SJCRH30 (cell line): ENCODE measurements at regions not wholly inside any gene's neighbourhood (a gene's known extent, or its start where the extent isn't known, plus 50 kb on each side); places are given as distances from the start of the nearest gene placed in this dataset.
A peak's percentile ranks its signal among the peaks of the same experiment; 100 is the strongest.

Experiments used
- DNase-seq, 2 experiments: peaks; one replicate each; pipeline ENCODE4 v3.0.0-alpha.2; 2015 to 2020
- H3K27ac ChIP-seq: fragments of 250-450 bp; sonication (Bioruptor Pico); 2 replicates; pipeline ENCODE4 v1.5.1; 2020; ENCODE audit warnings: mild to moderate bottlenecking, moderate library complexity
- H3K27me3 ChIP-seq: fragments of 250-450 bp; sonication (Bioruptor Pico); 2 replicates; pipeline ENCODE4 v1.5.1; 2020; ENCODE audit warnings: mild to moderate bottlenecking, moderate library complexity
- H3K36me3 ChIP-seq: fragments of 250-450 bp; sonication (Bioruptor Pico); 2 replicates; pipeline ENCODE4 v1.5.1; 2020; ENCODE audit warnings: mild to moderate bottlenecking, moderate library complexity
- H3K4me1 ChIP-seq: fragments of 250-450 bp; sonication (Bioruptor Pico); 2 replicates; pipeline ENCODE4 v1.5.1; 2020; ENCODE audit warnings: mild to moderate bottlenecking, moderate library complexity
- H3K4me3 ChIP-seq: fragments of 250-450 bp; sonication (Bioruptor Pico); 2 replicates; pipeline ENCODE4 v1.5.1; 2020; ENCODE audit warnings: mild to moderate bottlenecking, moderate library complexity
- H3K9me3 ChIP-seq: fragments of 250-450 bp; sonication (Bioruptor Pico); replicated peaks from 2 replicates; pipeline ENCODE4 v1.5.1; 2020; ENCODE audit warnings: mild to moderate bottlenecking, moderate library complexity

- no peaks in the 10 kb centered on the region for H3K9me3 ChIP-seq
- H3K36me3 ChIP-seq, result no peaks in the 10 kb centered on the region
- H3K4me1 ChIP-seq, result no peaks in the 10 kb centered on the region
- DNase-seq, result no peak
- no peaks in the 10 kb centered on the region for H3K27me3 ChIP-seq
- H3K27ac ChIP-seq, result no peak overlapping the region
- H3K4me3 ChIP-seq, result no peak overlapping the region
Observed at GRCh38 chr2:8021921-8022320, 659.9 kb upstream of the ID2 start.

- H3K4me1 ChIP-seq, result no peaks in the 10 kb centered on the region
- H3K27ac ChIP-seq, result no peak overlapping the region
- no peaks in the 10 kb centered on the region for H3K36me3 ChIP-seq
- no peaks in the 10 kb centered on the region for H3K9me3 ChIP-seq
- no peaks in the 10 kb centered on the region for H3K27me3 ChIP-seq
- no peak for DNase-seq
- H3K4me3 ChIP-seq, result no peak overlapping the region
Observed at GRCh38 chr2:8022908-8023640, 658.8 kb upstream of the ID2 start.

DNA sequence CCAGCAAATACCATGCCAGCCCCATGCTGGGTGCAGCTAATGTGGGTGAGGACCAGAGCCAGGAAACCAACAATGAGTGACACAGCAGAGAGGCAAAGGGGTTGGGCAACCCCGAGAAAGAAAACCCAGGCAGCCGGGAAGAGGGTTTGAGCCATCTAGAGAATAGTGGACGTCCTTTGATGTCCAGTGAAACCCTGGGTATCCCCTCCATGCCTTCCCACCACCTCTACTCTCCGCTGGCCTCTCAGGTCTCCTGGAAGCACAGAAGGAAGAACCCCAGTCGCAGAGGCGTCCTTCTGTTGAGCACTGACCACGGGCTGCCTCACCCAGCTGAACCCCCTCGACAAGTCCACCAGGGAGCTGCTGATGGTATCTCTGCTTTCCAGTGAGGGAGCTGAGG is 657.4 kb upstream of the ID2 start:
- H3K27me3 ChIP-seq, result 0 out of 2 replicates have a peak, but pooled peaks cover 2% of the 10 kb centered on the region
- H3K4me1 ChIP-seq, result no peaks in the 10 kb centered on the region
- H3K36me3 ChIP-seq, result no peaks in the 10 kb centered on the region
- DNase-seq, result no peak
- no peak overlapping the region for H3K4me3 ChIP-seq
- no peak overlapping the region for H3K27ac ChIP-seq
- H3K9me3 ChIP-seq, result no peaks in the 10 kb centered on the region

GRCh38 chr2:8026381-8026780 is 655.5 kb upstream of the ID2 start:
- no peaks in the 10 kb centered on the region for H3K4me1 ChIP-seq
- no peak overlapping the region for H3K4me3 ChIP-seq
- peaks cover 7% of the 10 kb centered on the region; the same call in 1 of the 2 replicates for H3K27me3 ChIP-seq
- no peaks in the 10 kb centered on the region for H3K36me3 ChIP-seq
- DNase-seq, result no peak
- no peaks in the 10 kb centered on the region for H3K9me3 ChIP-seq
- H3K27ac ChIP-seq, result no peak overlapping the region

- Histone ChIP-seq H3K36me3 (no peaks in the 10 kb centered on the region), H3K9me3 (no peaks in the 10 kb centered on the region), H3K4me3 (no peak overlapping the region), H3K27me3 (peaks cover 11% of the 10 kb centered on the region; the same call in 1 of the 2 replicates), H3K27ac (no peak overlapping the region), H3K4me1 (no peaks in the 10 kb centered on the region)
- DNase-seq, result no peak
Observed at GRCh38 chr2:8027387-8027786, 654.5 kb upstream of the ID2 start.

GRCh38 chr2:8028036-8028435 is 653.8 kb upstream of the ID2 start:
- Histone ChIP-seq H3K27ac (no peak overlapping the region), H3K4me3 (no peak overlapping the region), H3K9me3 (no peaks in the 10 kb centered on the region), H3K4me1 (no peaks in the 10 kb centered on the region), H3K36me3 (no peaks in the 10 kb centered on the region), H3K27me3 (peaks cover 11% of the 10 kb centered on the region)
- no peak for DNase-seq

DNA sequence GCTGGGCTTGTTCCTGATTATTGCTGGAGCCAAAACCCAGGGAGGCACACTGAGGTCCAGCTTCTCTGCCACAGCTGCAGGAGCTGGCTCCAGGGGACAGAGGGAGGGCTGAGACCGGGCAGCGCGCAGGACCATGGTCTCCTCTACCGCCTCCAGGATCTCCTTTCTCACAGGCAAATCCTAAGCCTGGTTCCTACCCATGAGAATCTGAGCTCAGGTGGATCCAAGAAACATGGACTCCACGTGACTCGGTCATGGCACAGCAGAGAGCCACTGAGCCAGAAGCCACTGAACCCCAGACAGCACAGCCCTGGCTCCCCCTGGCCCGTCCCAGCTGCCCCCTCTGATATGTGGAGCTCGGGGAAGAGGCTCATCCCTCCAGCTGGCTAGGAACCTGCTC is 653.4 kb upstream of the ID2 start:
- H3K36me3 ChIP-seq, result no peaks in the 10 kb centered on the region
- H3K9me3 ChIP-seq, result no peaks in the 10 kb centered on the region
- H3K27ac ChIP-seq, result no peak overlapping the region
- no peaks in the 10 kb centered on the region for H3K4me1 ChIP-seq
- H3K27me3 ChIP-seq, result peaks cover 14% of the 10 kb centered on the region
- no peak overlapping the region for H3K4me3 ChIP-seq
- no peak for DNase-seq

DNA sequence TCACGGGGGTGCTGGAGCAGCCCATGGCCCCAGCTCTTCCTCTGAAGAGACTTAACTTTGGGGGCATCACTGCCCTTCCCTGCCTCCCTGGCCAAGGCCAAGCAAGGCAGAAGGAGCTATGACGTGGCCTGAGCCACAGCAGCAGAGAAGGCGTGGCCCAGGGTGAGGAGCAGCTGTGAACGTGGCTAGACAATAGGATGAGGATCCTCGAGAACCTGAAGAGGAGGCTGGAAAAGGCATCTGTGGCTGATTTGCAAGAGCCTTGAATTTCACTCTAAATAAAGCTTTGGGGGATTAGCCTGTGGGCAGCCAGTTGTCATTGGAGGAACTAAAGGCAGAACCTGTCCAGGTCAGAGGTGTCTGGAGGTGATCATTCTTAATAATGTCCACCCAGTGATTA is 652.9 kb upstream of the ID2 start:
- Histone ChIP-seq H3K27ac (no peak overlapping the region), H3K4me3 (no peak overlapping the region), H3K36me3 (no peaks in the 10 kb centered on the region), H3K9me3 (no peaks in the 10 kb centered on the region), H3K27me3 (peaks cover 14% of the 10 kb centered on the region), H3K4me1 (no peaks in the 10 kb centered on the region)
- peak in 1 of 2 experiments; percentile 20 for DNase-seq

DNA sequence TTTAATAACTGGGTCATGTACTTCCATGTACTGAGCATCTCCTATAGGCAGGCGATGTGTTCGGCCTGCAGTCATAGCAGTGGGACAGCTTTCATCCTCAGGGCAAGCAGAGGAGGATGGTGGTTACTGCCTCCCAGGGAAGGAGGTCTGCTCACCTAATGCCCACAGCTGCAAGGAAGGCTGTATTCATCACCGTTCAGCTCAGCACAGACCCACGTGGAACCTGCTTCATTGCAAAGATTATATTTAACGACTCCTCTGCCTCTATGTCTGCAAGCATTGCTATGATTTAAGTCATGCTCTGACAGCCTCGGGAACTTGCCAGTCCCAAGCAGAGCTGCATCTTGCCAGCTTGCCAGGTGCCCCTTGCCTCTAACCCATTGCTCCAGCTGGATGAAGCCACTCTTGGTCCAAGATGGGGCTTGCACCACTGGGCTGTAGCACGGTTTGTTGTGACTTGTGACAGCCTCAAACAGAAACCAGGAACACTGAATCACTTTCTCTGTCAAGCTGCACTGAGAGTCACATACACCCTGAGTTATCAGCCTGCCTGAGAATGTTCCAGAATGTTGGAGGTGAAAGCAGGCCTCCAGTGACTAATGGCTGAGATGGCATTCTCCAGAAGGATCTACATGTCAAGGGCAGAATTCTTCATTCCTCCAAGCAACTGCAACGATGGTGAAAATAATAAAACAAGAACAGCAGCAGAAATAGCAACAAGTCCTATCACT is 651.1 kb upstream of the ID2 start:
- DNase-seq, result no peak

DNA sequence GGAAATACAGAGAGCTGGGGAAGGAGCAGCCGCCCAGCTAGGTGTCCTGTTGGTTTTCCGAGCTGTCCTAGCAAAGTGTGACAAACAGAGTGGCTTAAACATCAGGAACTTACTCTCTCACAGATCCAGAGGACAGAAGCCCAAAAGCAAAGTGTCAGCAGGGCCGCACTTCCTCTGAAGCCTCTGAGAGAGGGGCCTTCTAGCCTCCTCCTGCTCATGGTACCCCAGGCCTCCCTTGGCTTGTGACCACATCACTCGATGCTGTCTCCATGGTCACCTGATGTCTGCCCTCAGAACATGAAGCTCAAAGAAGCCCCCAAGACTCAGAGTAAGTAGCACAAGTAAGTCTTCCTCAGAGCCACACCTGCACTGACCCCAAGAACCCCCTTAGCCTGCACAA is 650.5 kb upstream of the ID2 start:
- H3K4me3 ChIP-seq, result no peak overlapping the region
- no peaks in the 10 kb centered on the region for H3K4me1 ChIP-seq
- no peak overlapping the region for H3K27ac ChIP-seq
- H3K27me3 ChIP-seq, result peaks cover 14% of the 10 kb centered on the region
- DNase-seq, result no peak
- no peaks in the 10 kb centered on the region for H3K36me3 ChIP-seq
- H3K9me3 ChIP-seq, result no peaks in the 10 kb centered on the region

More for the DNA sequence above, 651.1 kb upstream of the ID2 start:
- Histone ChIP-seq H3K27me3 (peaks cover 14% of the 10 kb centered on the region), H3K9me3 (no peaks in the 10 kb centered on the region), H3K4me1 (no peaks in the 10 kb centered on the region), H3K27ac (no peak overlapping the region), H3K4me3 (no peak overlapping the region), H3K36me3 (no peaks in the 10 kb centered on the region)

DNA sequence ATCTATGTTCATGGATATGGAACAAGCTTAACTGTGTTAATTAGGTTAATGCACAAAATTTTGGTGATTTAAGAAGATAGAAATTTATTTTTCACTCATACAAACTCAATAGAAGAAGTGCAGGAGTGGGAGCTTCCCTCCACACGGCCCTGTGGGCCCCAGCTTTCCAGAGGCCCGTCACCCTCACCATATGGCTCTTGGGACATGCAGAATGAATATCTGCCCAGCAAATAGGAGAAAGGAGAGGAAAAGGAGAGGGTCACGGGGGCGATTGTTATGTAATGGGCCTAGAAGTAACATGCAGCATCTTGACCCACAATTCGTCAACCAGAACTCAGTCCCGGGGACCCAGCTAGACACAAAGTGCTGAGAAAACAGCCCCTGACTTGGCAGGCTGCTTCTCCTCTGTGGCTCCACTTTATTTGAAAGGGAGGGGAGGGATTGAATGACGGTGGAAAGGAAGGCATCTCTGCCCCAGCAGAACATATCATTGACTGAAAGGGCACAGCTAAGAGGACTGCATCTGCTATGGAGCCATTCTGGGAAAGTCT is 648.2 kb upstream of the ID2 start:
- H3K9me3 ChIP-seq, result no peaks in the 10 kb centered on the region
- H3K36me3 ChIP-seq, result no peaks in the 10 kb centered on the region
- no peak for DNase-seq
- peaks cover 14% of the 10 kb centered on the region for H3K27me3 ChIP-seq
- H3K27ac ChIP-seq, result no peak overlapping the region
- H3K4me3 ChIP-seq, result no peak overlapping the region
- no peaks in the 10 kb centered on the region for H3K4me1 ChIP-seq

DNA sequence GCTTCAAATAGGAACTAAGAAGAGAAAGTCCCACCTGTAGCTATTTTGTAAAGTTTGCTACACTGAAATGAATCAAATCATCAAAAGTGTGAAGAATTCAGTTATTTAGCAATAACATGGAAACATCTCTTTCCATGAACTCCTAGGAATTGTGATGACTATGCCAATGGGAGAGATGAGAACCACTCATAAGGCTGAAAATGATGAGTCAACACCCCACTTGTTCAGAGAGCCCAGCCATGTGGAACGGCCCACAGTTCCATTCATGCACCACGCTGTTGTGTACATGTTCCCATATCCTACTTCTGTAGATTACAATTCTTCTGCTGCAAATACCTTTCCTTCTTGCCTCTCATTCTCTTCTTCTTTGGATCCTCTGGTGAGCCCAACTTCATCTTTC is 645.5 kb upstream of the ID2 start:
- Histone ChIP-seq H3K4me1 (no peaks in the 10 kb centered on the region), H3K27ac (no peak overlapping the region), H3K36me3 (no peaks in the 10 kb centered on the region), H3K9me3 (no peaks in the 10 kb centered on the region), H3K4me3 (no peak overlapping the region), H3K27me3 (peaks cover 7% of the 10 kb centered on the region; the same call in 1 of the 2 replicates)
- no peak for DNase-seq

DNA sequence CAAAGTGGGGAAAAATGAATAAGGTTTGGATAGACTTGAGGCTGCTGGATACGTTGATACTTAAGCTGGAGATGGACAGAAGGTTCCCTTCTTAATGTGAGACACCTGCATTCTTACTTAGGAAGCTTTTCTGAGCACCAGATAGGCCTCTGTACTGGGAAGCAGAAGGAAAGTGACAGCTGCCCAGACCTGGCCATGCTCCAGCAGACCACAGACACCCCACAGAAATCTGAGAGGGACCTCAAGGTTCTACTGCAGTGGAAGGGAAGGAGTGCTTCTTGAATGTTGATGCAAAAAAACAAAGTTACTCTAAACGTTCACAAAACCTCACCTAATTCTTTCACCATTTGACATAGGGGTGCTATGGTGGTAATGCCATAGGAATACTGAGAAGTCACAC is 642.1 kb upstream of the ID2 start:
- Histone ChIP-seq H3K27me3 (no peaks in the 10 kb centered on the region), H3K9me3 (no peaks in the 10 kb centered on the region)
- DNase-seq, result peak in 1 of 2 experiments; percentile 26

DNA sequence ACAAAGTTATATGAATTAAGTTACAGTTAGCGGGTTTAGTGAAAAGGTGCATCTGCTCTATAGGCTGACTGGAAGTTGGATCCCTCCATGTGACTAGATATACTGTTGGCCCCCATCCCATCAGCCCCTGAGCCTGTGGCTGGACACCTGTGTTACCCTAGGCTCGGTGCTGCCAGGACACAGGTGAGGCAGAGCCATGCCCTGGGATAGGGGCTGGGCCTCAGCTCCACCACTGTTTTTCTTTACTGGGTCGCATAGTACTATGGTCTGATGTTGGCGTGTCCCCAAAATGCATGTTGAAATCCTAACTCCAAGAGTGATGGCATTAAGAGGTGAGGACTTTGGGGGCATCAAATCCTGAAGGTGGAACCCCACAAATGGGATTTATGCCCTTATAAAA is 638.6 kb upstream of the ID2 start:
- DNase-seq, result no peak
- H3K4me1 ChIP-seq, result no peaks in the 10 kb centered on the region
- no peak overlapping the region for H3K27ac ChIP-seq
- no peaks in the 10 kb centered on the region for H3K36me3 ChIP-seq
- no peaks in the 10 kb centered on the region for H3K9me3 ChIP-seq
- no peak overlapping the region for H3K4me3 ChIP-seq
- H3K27me3 ChIP-seq, result no peaks in the 10 kb centered on the region; the same call in 1 of the 2 replicates

More for the DNA sequence above, 642.1 kb upstream of the ID2 start:
- no peak overlapping the region for H3K27ac ChIP-seq
- H3K36me3 ChIP-seq, result no peaks in the 10 kb centered on the region
- no peaks in the 10 kb centered on the region for H3K4me1 ChIP-seq
- H3K4me3 ChIP-seq, result no peak overlapping the region

DNA sequence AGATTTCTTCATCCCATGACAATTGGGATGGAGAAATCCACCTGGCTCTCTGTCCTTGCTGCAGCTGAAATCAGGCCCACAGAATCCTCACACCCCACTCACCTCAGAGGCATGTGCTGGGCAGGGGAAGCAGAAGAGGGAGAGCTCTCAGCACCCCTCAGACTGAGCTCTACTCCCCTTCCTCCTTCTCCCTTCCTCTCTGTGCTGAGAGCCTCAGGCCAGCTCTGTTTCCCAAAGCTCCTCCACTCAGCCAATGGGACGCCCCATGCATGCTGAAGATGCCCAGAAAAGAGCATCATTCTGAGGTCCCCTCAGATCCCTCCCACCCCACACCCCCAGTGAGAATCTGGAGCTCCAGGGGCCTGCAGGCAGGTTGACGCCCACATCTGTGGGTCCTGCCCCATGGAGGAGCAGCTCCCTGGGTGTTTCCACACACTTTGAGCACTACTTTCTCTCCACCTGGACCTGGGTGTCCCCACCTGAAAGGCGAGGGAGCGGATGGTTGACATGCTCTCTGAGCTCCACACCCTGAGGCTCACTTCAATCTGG is 637.7 kb upstream of the ID2 start:
- H3K9me3 ChIP-seq, result no peaks in the 10 kb centered on the region
- H3K27ac ChIP-seq, result no peak overlapping the region
- no peaks in the 10 kb centered on the region for H3K36me3 ChIP-seq
- no peaks in the 10 kb centered on the region for H3K4me1 ChIP-seq
- H3K27me3 ChIP-seq, result no peaks in the 10 kb centered on the region; the same call in 1 of the 2 replicates
- H3K4me3 ChIP-seq, result no peak overlapping the region
- DNase-seq, result no peak
